Chondrocyte (in vitro differentiated cells): ENCODE measurements at regions not wholly inside any gene's neighbourhood (a gene's known extent, or its start where the extent isn't known, plus 50 kb on each side); places are given as distances from the start of the nearest gene placed in this dataset.

Source experiments
- DNase-seq: peaks from one replicate; pipeline ENCODE4 v3.0.0; 2021; ENCODE audit warnings: mixed read lengths, low spot score
- H3K27ac Mint-ChIP-seq: one replicate; pipeline ENCODE4 v1.8.0; 2021; ENCODE audit warnings: mild to moderate bottlenecking, moderate library complexity, mixed read lengths; ENCODE audit not compliant: unreplicated experiment
- H3K27me3 Mint-ChIP-seq: 2 replicates; pipeline ENCODE4 v1.8.0; 2021; ENCODE audit warnings: low read depth, mixed read lengths
- H3K36me3 Mint-ChIP-seq: 2 replicates; pipeline ENCODE4 v1.8.0; 2021; ENCODE audit warnings: low read depth, mixed read lengths
- H3K4me1 Mint-ChIP-seq: 2 replicates; pipeline ENCODE4 v1.8.0; 2021; ENCODE audit warnings: low read depth, mild to moderate bottlenecking, mixed read lengths
- H3K4me3 Mint-ChIP-seq: one replicate; pipeline ENCODE4 v1.8.0; 2021; ENCODE audit warnings: mild to moderate bottlenecking, moderate library complexity, mixed read lengths; ENCODE audit not compliant: unreplicated experiment
- H3K9me3 Mint-ChIP-seq: 2 replicates; pipeline ENCODE4 v1.8.0; 2021; ENCODE audit warnings: low read depth, mixed read lengths
- CTCF ChIP-seq: fragments of 200-600 bp; sonication (generic); IDR thresholded peaks from 2 replicates; pipeline ENCODE4 v1.5.0; 2021; ENCODE audit warnings: antibody characterized with exemption, mild to moderate bottlenecking, moderate library complexity

GRCh38 chr5:9782826-9783560, 152.8 kb upstream of the TAS2R1 start:
- no peak overlapping the region for H3K4me3 Mint-ChIP-seq
- peak overlapping the region; percentile 55 for H3K27ac Mint-ChIP-seq
- DNase-seq = no peak
- peaks cover 19% of the 10 kb centered on the region for H3K9me3 Mint-ChIP-seq
- peaks cover 10% of the 10 kb centered on the region for H3K4me1 Mint-ChIP-seq
- no peak for TF ChIP-seq CTCF
- peaks cover 4% of the 10 kb centered on the region for H3K36me3 Mint-ChIP-seq
- peaks cover 3% of the 10 kb centered on the region for H3K27me3 Mint-ChIP-seq

GRCh38 chr5:9781890-9782289, 151.7 kb upstream of the TAS2R1 start:
- Mint-ChIP-seq H3K4me1 (peaks cover 10% of the 10 kb centered on the region), H3K36me3 (peaks cover 4% of the 10 kb centered on the region), H3K27ac (no peak overlapping the region), H3K27me3 (peaks cover 2% of the 10 kb centered on the region), H3K9me3 (peaks cover 22% of the 10 kb centered on the region), H3K4me3 (no peak overlapping the region)
- no peak for DNase-seq
- TF ChIP-seq CTCF = no peak

- H3K4me3 Mint-ChIP-seq = no peak overlapping the region
- peaks cover 10% of the 10 kb centered on the region for H3K4me1 Mint-ChIP-seq
- H3K27me3 Mint-ChIP-seq = no peaks in the 10 kb centered on the region
- no peak for DNase-seq
- peaks cover 4% of the 10 kb centered on the region for H3K36me3 Mint-ChIP-seq
- H3K27ac Mint-ChIP-seq = no peak overlapping the region
- peaks cover 22% of the 10 kb centered on the region for H3K9me3 Mint-ChIP-seq
- no peak for TF ChIP-seq CTCF
Measured at GRCh38 chr5:9781275-9781674, 151.1 kb upstream of the TAS2R1 start.

GRCh38 chr5:9780501-9780900, 150.3 kb upstream of the TAS2R1 start:
- Mint-ChIP-seq H3K36me3 (peaks cover 4% of the 10 kb centered on the region), H3K4me3 (no peak overlapping the region), H3K27ac (no peak overlapping the region), H3K9me3 (peaks cover 22% of the 10 kb centered on the region), H3K27me3 (no peaks in the 10 kb centered on the region), H3K4me1 (peaks cover 4% of the 10 kb centered on the region)
- DNase-seq = no peak
- TF ChIP-seq CTCF = no peak

- H3K9me3 Mint-ChIP-seq = peaks cover 40% of the 10 kb centered on the region
- H3K4me1 Mint-ChIP-seq = no peaks in the 10 kb centered on the region
- H3K4me3 Mint-ChIP-seq = no peak overlapping the region
- no peak overlapping the region for H3K27ac Mint-ChIP-seq
- peaks cover 6% of the 10 kb centered on the region for H3K36me3 Mint-ChIP-seq
- no peak for TF ChIP-seq CTCF
- DNase-seq = no peak
- H3K27me3 Mint-ChIP-seq = no peaks in the 10 kb centered on the region
Measured at GRCh38 chr5:9776525-9776924, 146.4 kb upstream of the TAS2R1 start.
